ENCODE measurements at regions not wholly inside any gene's neighbourhood (a gene's known extent, or its start where the extent isn't known, plus 50 kb on each side); places are given as distances from the start of the nearest gene placed in this dataset.
A peak's percentile ranks its signal among the peaks of the same experiment; 100 is the strongest.

DNA sequence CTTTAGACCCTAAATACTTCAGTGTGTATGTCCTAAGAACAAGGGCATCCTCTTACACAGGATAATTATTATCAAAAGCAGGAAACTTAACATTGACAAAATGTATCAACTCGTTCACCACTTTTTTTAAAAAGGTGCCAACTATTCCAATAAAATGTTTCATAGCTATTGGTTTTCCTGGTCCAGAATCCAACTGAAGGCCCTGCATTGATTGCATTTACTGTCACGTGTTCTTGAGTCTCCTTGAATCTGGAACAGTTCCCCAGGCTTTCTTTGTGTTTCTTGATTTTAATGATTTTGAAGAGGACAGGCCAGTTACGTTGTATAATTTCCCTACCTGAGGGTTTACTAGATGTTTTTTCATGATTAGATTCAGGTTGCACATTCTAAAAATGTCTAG, 94.6 kb upstream of the ARHGEF3 start:
- no peak for DNase-seq (ENCODE audit: low read depth, low spot score)

DNA sequence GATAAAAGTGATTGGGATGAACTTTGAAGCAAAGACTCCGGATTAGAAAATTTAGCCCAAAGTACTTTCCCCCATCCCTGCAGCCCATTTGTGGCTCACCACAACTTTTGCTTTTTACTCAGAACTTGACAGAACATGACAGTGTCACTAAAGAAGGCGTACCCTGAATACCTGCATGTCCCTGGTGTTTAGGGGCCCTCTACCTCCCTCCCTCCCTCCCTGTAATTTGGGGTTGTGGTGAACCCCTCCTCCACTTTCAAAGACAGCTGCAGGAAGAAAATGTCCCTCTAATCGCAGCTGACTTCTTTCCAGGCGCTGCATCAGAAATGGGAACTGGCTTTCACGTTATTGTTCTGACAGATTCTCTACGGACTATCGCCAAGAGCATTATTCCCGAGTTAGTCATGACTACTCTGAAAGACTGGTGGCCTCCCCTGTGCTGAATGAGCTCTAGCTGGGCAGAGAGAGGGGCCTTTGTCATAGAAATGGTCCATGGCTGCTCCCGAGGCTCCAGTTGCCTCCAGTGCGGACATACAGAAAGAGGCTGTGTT, 93.2 kb upstream of the ARHGEF3 start:
- no peak for DNase-seq (ENCODE audit: low read depth, low spot score)

DNA sequence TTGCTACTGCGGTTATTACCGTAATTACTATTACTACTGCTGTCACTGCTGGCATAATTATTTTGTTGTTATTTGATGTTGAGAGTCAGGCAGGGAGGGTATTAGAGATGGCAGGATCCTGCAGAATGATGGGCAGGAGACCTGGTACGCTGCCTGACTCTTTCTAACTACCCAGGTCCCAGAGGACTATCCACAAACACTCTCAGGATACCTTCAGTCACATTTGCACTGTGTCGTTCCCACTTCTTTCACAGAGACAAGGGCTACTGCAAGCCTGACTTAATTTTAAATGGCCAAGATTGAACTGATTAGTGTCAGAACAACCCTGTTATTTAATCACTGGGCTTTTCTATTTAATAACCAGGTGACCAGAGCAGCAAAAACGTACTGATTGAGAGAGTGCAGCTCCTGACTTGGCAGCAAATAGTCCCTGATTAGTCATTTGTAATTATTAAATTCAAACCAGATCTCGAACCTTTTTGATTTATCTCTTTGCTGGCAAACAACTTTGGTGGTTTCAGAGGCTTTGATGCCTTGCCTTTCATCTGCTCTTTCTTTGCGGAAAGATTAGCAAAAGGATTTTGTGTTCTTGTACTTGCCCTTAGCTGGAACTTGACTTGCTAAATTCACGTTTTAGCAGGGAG, 88.8 kb upstream of the ARHGEF3 start:
- no peak for DNase-seq (ENCODE audit: low read depth, low spot score)

DNA sequence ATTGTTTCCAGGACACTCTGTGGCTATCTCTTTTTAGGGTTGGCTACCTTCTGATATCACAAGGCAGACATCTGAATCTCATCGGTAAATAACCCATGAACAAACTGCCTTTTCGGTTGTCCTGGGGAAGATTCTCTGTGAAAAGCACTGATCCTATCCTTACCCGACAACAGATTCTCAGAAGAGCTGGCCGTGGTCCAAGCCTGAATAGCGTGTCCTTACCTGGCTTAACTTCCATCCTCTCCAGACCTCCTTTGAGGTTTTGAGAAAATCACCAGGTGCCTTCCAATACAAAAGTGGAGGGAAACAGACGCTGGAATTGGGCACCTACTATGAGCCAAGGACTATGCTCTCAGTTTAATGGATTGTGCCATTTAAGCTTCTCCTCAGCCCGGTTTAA, 87.4 kb upstream of the ARHGEF3 start:
- no peak for DNase-seq (ENCODE audit: low read depth, low spot score)

- no peak for DNase-seq (ENCODE audit: low read depth, low spot score)
Observed at GRCh38 chr3:56887402-56888025, 85.8 kb upstream of the ARHGEF3 start.

DNA sequence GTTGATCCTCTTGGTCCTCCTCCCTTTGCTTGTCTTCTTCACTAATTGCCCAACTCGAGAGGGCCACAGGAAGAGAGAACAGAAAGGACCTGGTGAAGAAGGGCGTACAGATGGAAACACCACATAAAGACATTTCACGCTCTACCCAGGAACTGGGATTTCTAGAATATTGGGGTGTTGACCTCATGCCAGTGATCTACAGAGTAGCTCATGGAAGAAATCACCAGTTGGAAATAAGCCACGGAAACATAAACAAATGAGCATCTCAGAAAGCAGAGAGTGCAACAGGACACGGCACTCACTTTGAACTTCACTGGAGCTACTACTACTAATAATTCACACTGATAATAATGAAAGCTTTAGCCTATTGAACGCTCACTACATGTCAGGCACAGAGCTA, 84.6 kb upstream of the ARHGEF3 start:
- DNase-seq (ENCODE audit: low read depth, low spot score): no peak

- DNase-seq (ENCODE audit: low read depth, low spot score): no peak
Observed at GRCh38 chr3:56885879-56886278, 84.1 kb upstream of the ARHGEF3 start.

GRCh38 chr3:56885453-56885852, 83.7 kb upstream of the ARHGEF3 start:
- no peak for DNase-seq (ENCODE audit: low read depth, low spot score)

DNA sequence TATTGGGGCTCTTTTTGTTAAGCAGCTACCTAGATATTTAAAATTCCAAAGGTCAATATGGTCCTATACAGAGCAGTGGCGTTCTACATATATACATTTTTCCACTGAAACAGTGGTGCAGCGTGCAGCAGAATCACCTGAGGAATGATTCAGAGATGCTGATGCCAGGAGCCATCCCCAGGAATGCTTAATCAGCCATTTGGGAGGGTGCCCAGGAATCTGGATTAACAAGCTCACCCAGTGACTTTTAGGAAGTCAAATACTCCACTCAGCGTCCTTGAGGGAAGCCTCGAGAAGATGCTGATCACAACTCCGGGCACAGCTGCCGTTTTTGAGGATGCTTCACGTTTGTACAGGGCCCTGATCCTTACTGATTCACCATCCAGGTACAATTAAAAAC, 82.6 kb upstream of the ARHGEF3 start:
- no peak for DNase-seq (ENCODE audit: low read depth, low spot score)

- DNase-seq (ENCODE audit: low read depth, low spot score): no peak
Observed at GRCh38 chr3:56883828-56884227, 82.1 kb upstream of the ARHGEF3 start.

- no peak for DNase-seq (ENCODE audit: low read depth, low spot score)
Observed at GRCh38 chr3:56882896-56883295, 81.1 kb upstream of the ARHGEF3 start.

- DNase-seq (ENCODE audit: low read depth, low spot score): no peak
Observed at GRCh38 chr3:56881841-56882240, 80.1 kb upstream of the ARHGEF3 start.

DNA sequence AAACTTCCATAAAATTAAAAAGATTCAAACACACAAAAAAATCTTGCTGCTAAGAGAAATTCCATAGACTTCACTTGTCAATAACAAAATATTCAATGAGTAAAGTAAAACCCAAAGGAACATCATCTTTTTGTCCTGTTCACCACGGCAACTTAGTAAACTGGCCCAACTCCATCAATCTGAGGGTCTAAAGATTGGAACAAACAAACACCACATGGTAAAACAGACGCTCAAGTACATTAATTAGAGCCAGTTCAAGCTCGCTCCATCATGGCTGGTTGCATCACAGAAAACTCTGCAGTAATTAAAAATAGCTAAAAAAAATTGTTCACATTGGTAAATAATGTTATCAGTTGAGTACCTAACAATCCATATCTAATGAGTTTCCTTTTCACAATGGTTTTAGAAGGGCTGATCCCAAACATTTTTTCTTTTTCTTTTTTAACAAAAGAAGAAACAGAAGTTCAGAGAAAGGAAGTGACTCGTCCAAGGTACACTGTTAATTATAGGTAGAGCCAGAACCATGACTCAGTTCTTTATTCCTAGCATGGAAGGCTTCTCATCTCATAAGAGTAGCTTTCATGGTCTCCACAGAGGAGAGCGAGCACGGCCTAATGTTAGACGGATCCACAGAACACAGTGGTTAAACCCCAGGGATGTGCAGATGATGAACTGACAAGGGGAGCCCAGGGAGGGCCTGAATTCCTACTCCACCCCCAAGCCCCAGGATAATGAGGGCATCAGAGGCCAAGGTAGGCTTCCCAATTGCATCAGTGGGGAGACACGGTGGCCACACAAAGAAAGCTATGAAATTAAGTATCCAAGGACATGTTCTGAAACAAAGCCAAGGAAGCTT, 79.2 kb upstream of the ARHGEF3 start:
- DNase-seq (ENCODE audit: low read depth, low spot score): no peak

DNA sequence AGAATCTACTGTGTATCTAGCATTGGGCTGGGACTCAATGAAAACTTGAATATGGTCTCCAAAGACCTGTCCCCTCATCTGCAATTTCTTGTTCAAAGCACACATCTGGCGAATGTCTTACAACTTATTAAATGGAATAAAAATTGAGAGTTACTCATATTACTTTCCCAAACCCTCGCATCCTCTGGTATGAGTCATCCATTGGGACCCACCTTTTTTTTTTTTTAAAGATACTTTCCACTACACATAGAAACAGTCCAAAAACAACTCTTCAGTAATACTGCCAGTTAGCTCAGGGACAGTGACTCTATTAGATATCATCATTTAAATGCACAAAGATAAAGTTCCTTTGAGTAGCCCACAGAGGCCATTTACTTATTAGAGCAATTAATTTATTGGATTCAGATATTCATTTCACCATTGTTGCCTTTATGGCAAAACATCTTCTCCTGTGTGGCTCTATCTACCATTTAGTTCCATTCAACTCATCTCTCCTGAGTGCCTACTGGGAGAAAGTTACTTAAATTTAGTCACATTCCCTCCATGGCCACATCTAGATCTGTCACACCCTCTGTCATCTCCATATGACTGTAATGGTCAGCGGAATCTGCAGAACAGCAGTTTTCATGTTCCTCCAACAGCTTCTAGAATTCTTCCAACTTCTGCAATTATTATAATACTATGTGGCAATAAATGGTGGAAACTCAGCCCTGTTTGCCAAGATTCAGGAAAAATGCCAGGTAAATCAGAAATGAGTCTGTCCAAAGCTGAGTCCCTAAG, 77.9 kb upstream of the ARHGEF3 start:
- DNase-seq (ENCODE audit: low read depth, low spot score): no peak

- DNase-seq (ENCODE audit: low read depth, low spot score): peak; percentile 24
Observed at GRCh38 chr3:56878074-56878473, 76.3 kb upstream of the ARHGEF3 start.

- no peak for DNase-seq (ENCODE audit: low read depth, low spot score)
Observed at GRCh38 chr3:56876916-56877315, 75.2 kb upstream of the ARHGEF3 start.

GRCh38 chr3:56874269-56874668, 72.5 kb upstream of the ARHGEF3 start:
- DNase-seq (ENCODE audit: low read depth, low spot score): no peak

GRCh38 chr3:56870436-56870835, 68.7 kb upstream of the ARHGEF3 start:
- no peak for DNase-seq (ENCODE audit: low read depth, low spot score)

DNA sequence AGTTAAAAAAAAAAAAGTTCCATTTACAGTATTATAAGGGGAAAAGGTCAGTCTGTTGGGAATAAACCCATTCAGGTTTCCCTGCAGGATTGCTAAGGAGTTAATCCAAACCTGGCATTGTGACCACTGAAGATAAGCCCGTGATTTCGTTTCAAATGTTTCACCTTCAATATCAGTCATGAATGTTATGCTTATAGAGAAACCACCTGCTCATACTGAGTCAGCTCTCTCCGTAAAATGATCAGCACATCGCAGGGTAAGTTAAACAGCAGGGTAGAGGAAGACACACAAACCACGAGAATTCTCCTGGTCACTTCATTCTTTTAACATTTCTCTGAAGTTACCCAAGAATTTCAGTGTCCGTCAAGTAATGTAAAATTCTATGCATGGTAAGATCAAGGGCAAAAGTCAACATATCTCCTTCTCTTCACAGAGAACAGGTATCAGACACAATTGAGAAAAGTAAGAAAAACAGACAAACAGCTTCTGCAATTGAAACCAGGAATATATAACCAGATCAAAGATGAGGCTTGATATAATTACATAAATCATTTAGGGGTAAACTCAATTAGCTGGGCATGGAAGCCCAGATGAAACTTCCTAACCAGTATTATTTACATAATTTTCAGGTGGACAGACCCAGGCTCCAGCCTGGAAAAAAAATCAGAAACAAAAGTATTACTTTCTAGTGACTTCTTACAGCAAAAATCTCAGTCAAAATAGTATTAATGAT, 67.6 kb upstream of the ARHGEF3 start:
- no peak for DNase-seq (ENCODE audit: low read depth, low spot score)

DNA sequence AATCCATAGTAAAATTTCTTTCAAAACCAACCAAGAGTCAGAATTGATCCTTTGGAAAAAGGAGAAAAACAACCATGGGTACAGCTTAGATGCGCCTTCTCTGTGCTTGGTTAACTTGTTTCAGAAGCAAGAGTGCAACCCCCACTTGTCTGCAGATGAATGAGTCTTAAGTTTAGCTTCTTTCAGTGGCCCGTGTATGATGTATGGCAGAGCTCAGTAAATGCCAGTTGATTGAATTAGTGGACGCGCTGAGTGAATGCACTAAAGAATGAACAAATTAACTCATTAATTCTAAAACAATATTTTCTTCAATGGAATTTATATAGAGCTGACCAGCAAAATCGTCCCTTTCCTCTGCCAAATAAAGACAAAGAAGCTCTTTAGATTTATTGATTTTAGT, 67.0 kb upstream of the ARHGEF3 start:
- DNase-seq (ENCODE audit: low read depth, low spot score): no peak

GRCh38 chr3:56867671-56868070, 65.9 kb upstream of the ARHGEF3 start:
- DNase-seq (ENCODE audit: low read depth, low spot score): no peak
